ENCODE measurements at regions not wholly inside any gene's neighbourhood (a gene's known extent, or its start where the extent isn't known, plus 50 kb on each side); places are given as distances from the start of the nearest gene placed in this dataset.

DNA sequence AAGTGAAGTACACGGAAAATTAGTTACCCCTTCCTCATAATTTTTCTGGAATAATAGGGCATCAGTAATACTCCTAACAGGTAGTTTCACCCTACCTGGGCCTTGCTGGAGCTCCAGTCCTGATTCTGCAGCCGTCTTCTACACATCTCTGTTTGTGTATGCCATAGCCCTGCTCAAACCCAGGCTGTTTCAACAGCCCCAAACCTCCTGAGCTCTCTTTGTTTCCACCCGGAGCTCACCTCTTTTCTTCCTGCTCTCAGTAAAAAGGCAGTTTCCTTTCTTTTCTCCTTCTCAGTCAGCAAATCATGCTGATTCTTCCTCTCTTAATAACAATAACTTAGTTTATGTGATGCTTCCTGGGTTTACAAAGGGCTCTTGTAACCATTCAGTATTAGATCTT, 355.1 kb upstream of the RUNX1 start:
- TF ChIP-seq, protein P1, sequence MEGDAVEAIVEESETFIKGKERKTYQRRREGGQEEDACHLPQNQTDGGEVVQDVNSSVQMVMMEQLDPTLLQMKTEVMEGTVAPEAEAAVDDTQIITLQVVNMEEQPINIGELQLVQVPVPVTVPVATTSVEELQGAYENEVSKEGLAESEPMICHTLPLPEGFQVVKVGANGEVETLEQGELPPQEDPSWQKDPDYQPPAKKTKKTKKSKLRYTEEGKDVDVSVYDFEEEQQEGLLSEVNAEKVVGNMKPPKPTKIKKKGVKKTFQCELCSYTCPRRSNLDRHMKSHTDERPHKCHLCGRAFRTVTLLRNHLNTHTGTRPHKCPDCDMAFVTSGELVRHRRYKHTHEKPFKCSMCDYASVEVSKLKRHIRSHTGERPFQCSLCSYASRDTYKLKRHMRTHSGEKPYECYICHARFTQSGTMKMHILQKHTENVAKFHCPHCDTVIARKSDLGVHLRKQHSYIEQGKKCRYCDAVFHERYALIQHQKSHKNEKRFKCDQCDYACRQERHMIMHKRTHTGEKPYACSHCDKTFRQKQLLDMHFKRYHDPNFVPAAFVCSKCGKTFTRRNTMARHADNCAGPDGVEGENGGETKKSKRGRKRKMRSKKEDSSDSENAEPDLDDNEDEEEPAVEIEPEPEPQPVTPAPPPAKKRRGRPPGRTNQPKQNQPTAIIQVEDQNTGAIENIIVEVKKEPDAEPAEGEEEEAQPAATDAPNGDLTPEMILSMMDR (conservative IDR thresholded peaks at IDR 0.05; ENCODE audit: low read length) = no peak
- no peak for TF ChIP-seq EZH2phosphoT487 (IDR thresholded peaks at IDR 0.05; ENCODE audit: borderline replicate concordance)
